GM12874 (cell line): ENCODE measurements at regions not wholly inside any gene's neighbourhood (a gene's known extent, or its start where the extent isn't known, plus 50 kb on each side); places are given as distances from the start of the nearest gene placed in this dataset.

Experiments
- CTCF ChIP-seq: IDR thresholded peaks from 2 replicates; pipeline ENCODE4 v1.5.1; 2011; ENCODE audit warnings: low read depth, mild to moderate bottlenecking, control low read depth, low read length, moderate library complexity; ENCODE audit not compliant: insufficient read depth

GRCh38 chr10:61342858-61343572 lies 110.2 kb downstream of the TMEM26 start:
- no peak for TF ChIP-seq CTCF

GRCh38 chr10:61341008-61341407 lies 112.2 kb downstream of the TMEM26 start:
- no peak for TF ChIP-seq CTCF

- no peak for TF ChIP-seq CTCF
Observed at GRCh38 chr10:61338146-61338545, 115.0 kb downstream of the TMEM26 start.

- no peak for TF ChIP-seq CTCF
Observed at GRCh38 chr10:61337741-61338140, 115.4 kb downstream of the TMEM26 start.

GRCh38 chr10:61336831-61337230 lies 116.3 kb downstream of the TMEM26 start:
- no peak for TF ChIP-seq CTCF

GRCh38 chr10:61335359-61335758 lies 117.8 kb downstream of the TMEM26 start:
- no peak for TF ChIP-seq CTCF

- TF ChIP-seq CTCF = no peak
Observed at GRCh38 chr10:61332581-61332980, 120.6 kb downstream of the TMEM26 start.
